ENCODE measurements at regions not wholly inside any gene's neighbourhood (a gene's known extent, or its start where the extent isn't known, plus 50 kb on each side); places are given as distances from the start of the nearest gene placed in this dataset.

DNA sequence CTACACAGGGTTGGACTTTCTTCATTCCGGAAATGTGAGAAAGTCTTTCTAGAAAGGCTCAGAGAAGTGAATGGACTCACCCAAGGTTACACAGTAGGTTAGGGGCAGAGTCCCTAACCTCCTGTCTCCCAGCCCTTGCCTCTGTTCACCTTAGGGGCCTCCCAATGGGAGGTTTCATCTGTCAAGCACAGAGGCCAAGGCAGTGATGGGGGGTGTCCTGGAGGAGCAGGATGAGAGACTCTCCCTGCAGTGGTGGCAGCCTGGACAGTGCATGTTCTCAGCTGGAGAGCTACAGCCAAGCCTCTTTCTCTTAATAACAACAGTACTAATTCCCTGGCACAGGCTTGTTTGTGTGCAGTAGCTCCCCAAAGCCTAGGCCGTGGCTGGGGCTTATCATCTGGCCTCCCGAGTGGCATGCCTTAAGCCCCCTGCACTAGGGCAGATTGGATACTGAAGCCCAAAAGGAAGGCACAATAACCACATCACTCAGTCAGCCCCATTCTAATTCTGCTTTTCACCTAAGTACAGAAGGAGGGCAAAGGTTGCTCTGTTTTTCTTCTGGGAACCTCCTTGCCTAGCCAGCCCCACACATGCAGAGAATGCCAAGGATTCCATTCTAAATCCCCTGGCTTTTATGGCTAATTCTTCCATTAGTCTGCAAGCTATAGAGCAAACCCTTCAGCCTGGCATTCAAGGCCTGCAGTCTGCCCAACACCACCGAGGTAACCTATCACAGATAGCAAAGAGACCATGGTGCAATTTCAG is 50.2 kb upstream of the XPA start:
- H3K36me3 ChIP-seq (ENCODE audit: insufficient read depth, low read length), result no peaks in the 10 kb centered on the region
- H3K4me2 ChIP-seq (ENCODE audit: low read depth, low read length, poor library complexity, severe bottlenecking), result no peak overlapping the region
- no peaks in the 10 kb centered on the region for H3K4me1 ChIP-seq (ENCODE audit: insufficient read depth, low read length, poor library complexity, severe bottlenecking)
- no peaks in the 10 kb centered on the region for H4K20me1 ChIP-seq (ENCODE audit: insufficient read depth, low read length, poor library complexity, severe bottlenecking)
- no peak overlapping the region for H3K9ac ChIP-seq (ENCODE audit: low read depth, low read length, poor library complexity, severe bottlenecking)
- no peaks in the 10 kb centered on the region for H3F3A ChIP-seq (ENCODE audit: low read depth)
- H3K79me2 ChIP-seq (ENCODE audit: insufficient read depth, low read length), result no peaks in the 10 kb centered on the region
- no peak overlapping the region for H3K4me3 ChIP-seq (ENCODE audit: low read length, poor library complexity, severe bottlenecking)
- H3K9me3 ChIP-seq (ENCODE audit: insufficient read depth, low read depth, low read length), result no peaks in the 10 kb centered on the region
- H3K9me2 ChIP-seq (replicated peaks; ENCODE audit: low read depth, low read length), result no peaks in the 10 kb centered on the region
- no peak overlapping the region for H2AFZ ChIP-seq (ENCODE audit: low read length)
- peaks cover 7% of the 10 kb centered on the region for H3K27me3 ChIP-seq (ENCODE audit: insufficient read depth, low read length, poor library complexity, severe bottlenecking)
- TF ChIP-seq EZH2phosphoT487 (IDR thresholded peaks at IDR 0.05; ENCODE audit: borderline replicate concordance), result no peak
- TF ChIP-seq, protein P1, sequence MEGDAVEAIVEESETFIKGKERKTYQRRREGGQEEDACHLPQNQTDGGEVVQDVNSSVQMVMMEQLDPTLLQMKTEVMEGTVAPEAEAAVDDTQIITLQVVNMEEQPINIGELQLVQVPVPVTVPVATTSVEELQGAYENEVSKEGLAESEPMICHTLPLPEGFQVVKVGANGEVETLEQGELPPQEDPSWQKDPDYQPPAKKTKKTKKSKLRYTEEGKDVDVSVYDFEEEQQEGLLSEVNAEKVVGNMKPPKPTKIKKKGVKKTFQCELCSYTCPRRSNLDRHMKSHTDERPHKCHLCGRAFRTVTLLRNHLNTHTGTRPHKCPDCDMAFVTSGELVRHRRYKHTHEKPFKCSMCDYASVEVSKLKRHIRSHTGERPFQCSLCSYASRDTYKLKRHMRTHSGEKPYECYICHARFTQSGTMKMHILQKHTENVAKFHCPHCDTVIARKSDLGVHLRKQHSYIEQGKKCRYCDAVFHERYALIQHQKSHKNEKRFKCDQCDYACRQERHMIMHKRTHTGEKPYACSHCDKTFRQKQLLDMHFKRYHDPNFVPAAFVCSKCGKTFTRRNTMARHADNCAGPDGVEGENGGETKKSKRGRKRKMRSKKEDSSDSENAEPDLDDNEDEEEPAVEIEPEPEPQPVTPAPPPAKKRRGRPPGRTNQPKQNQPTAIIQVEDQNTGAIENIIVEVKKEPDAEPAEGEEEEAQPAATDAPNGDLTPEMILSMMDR (conservative IDR thresholded peaks at IDR 0.05; ENCODE audit: low read length), result no peak

DNA sequence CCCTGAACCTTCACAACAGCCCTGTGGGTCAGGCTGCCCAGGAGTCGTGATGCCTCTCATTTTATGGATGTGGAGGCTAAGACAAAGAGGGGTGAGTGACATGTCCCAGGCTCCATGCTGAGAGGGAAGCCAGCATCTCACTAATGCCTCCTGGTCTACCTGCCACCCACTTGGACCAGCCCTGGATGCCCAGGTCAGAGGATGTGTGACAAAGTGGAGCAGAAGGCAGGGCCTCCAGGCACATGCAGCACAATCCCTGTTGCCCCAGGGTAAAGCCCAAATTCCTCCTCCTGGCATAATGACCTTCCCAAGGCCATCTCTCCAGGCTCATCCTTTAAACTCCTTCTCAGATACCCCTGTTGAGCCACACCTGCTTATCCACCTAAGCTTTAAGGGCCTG is 51.4 kb upstream of the XPA start:
- TF ChIP-seq, protein P1 (conservative IDR thresholded peaks at IDR 0.05; ENCODE audit: low read length), result no peak
- TF ChIP-seq EZH2phosphoT487 (IDR thresholded peaks at IDR 0.05; ENCODE audit: borderline replicate concordance), result no peak
- H3K9me3 ChIP-seq (ENCODE audit: insufficient read depth, low read depth, low read length), result no peaks in the 10 kb centered on the region
- no peak overlapping the region for H3K9ac ChIP-seq (ENCODE audit: low read depth, low read length, poor library complexity, severe bottlenecking)
- H3K4me2 ChIP-seq (ENCODE audit: low read depth, low read length, poor library complexity, severe bottlenecking), result no peak overlapping the region
- H3K4me3 ChIP-seq (ENCODE audit: low read length, poor library complexity, severe bottlenecking), result no peak overlapping the region
- H4K20me1 ChIP-seq (ENCODE audit: insufficient read depth, low read length, poor library complexity, severe bottlenecking), result no peaks in the 10 kb centered on the region
- no peaks in the 10 kb centered on the region for H3K36me3 ChIP-seq (ENCODE audit: insufficient read depth, low read length)
- H2AFZ ChIP-seq (ENCODE audit: low read length), result no peak overlapping the region
- H3K4me1 ChIP-seq (ENCODE audit: insufficient read depth, low read length, poor library complexity, severe bottlenecking), result no peaks in the 10 kb centered on the region
- peaks cover 7% of the 10 kb centered on the region for H3K27me3 ChIP-seq (ENCODE audit: insufficient read depth, low read length, poor library complexity, severe bottlenecking)
- no peaks in the 10 kb centered on the region for H3K9me2 ChIP-seq (replicated peaks; ENCODE audit: low read depth, low read length)
- no peaks in the 10 kb centered on the region for H3K79me2 ChIP-seq (ENCODE audit: insufficient read depth, low read length)
- no peaks in the 10 kb centered on the region for H3F3A ChIP-seq (ENCODE audit: low read depth)

DNA sequence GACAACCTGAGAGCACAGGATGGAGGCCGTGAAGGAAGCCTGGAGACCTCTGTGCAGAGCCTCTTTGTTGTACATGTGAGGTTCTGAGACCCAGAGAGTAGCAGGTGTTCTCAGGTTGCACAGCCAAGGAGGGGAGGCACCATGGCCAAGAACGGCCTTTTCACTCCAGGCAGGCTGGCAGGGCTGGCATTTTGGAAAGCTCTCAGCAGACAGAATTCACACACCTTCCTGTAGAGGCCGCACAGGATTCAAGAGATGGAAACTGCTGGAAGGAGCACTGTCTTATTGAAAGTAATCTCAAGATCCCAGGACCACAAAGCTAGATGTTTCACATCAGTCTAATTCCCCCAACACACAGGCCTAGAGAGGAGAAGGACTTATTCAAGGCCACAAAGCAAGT is 52.8 kb upstream of the XPA start:
- H3K4me3 ChIP-seq (ENCODE audit: low read length, poor library complexity, severe bottlenecking), result no peak overlapping the region
- no peaks in the 10 kb centered on the region for H3K9me3 ChIP-seq (ENCODE audit: insufficient read depth, low read depth, low read length)
- no peak overlapping the region for H3K4me2 ChIP-seq (ENCODE audit: low read depth, low read length, poor library complexity, severe bottlenecking)
- H3K4me1 ChIP-seq (ENCODE audit: insufficient read depth, low read length, poor library complexity, severe bottlenecking), result no peaks in the 10 kb centered on the region
- H2AFZ ChIP-seq (ENCODE audit: low read length), result no peak overlapping the region
- H4K20me1 ChIP-seq (ENCODE audit: insufficient read depth, low read length, poor library complexity, severe bottlenecking), result no peaks in the 10 kb centered on the region
- TF ChIP-seq, protein P1 (conservative IDR thresholded peaks at IDR 0.05; ENCODE audit: low read length), result no peak
- no peak for TF ChIP-seq EZH2phosphoT487 (IDR thresholded peaks at IDR 0.05; ENCODE audit: borderline replicate concordance)
- no peaks in the 10 kb centered on the region for H3F3A ChIP-seq (ENCODE audit: low read depth)
- no peak overlapping the region for H3K9ac ChIP-seq (ENCODE audit: low read depth, low read length, poor library complexity, severe bottlenecking)
- peaks cover 7% of the 10 kb centered on the region for H3K27me3 ChIP-seq (ENCODE audit: insufficient read depth, low read length, poor library complexity, severe bottlenecking)
- H3K79me2 ChIP-seq (ENCODE audit: insufficient read depth, low read length), result no peaks in the 10 kb centered on the region
- no peaks in the 10 kb centered on the region for H3K9me2 ChIP-seq (replicated peaks; ENCODE audit: low read depth, low read length)
- no peaks in the 10 kb centered on the region for H3K36me3 ChIP-seq (ENCODE audit: insufficient read depth, low read length)
